Stimulated activated CD4-positive, alpha-beta T cell treated with anti-CD3 and anti-CD28 coated beads, TNF-alpha, amount 100 ng/mL, for 1 hour (primary cell): ENCODE measurements at regions not wholly inside any gene's neighbourhood (a gene's known extent, or its start where the extent isn't known, plus 50 kb on each side); places are given as distances from the start of the nearest gene placed in this dataset.

Experiments used
- DNase-seq, 3 donors: peaks; one replicate each; pipeline ENCODE4 v3.0.0-alpha.2; 2020; ENCODE audit warnings: low read depth in 3 of 3, low spot score in 1 of 3

GRCh38 chr5:89946508-89946907 lies 463.0 kb downstream of the CETN3 start:
- DNase-seq, result no peak

GRCh38 chr5:89942171-89942570 lies 467.4 kb downstream of the CETN3 start:
- DNase-seq, result no peak

DNA sequence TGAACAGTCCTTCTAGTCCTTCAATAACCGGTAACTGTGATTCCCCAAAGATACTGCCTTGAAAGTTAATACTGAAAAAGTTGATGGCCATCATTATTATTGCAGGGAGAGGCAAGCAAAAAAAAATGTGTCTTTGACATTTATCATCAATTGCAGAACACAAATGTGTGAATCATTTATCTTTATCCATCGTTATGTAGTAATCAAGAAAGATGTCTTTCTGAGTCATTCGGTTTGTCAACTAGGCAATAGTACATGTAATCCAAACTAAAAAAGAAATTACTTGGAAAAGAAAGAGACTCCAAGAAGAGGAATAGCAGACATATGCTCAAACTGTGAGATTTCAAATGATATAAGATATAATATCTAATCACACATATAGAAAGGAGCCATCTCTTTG lies 473.0 kb downstream of the CETN3 start:
- no peak for DNase-seq

- no peak for DNase-seq
These were observed 475.5 kb downstream of the CETN3 start for GRCh38 chr5:89934069-89934468.

GRCh38 chr5:89932771-89933181 lies 476.8 kb downstream of the CETN3 start:
- DNase-seq, result no peak

GRCh38 chr5:89930591-89931392 lies 478.8 kb downstream of the CETN3 start:
- no peak for DNase-seq

- DNase-seq, result no peak
These were observed 479.7 kb downstream of the CETN3 start for GRCh38 chr5:89929834-89930233.

- no peak for DNase-seq
These were observed 480.4 kb downstream of the CETN3 start for GRCh38 chr5:89929173-89929572.

GRCh38 chr5:89922161-89922560 lies 487.4 kb downstream of the CETN3 start:
- DNase-seq, result no peak

GRCh38 chr5:89917112-89917511 lies 492.4 kb downstream of the CETN3 start:
- DNase-seq, result no peak

GRCh38 chr5:89916131-89916530 lies 493.4 kb downstream of the CETN3 start:
- DNase-seq, result no peak

DNA sequence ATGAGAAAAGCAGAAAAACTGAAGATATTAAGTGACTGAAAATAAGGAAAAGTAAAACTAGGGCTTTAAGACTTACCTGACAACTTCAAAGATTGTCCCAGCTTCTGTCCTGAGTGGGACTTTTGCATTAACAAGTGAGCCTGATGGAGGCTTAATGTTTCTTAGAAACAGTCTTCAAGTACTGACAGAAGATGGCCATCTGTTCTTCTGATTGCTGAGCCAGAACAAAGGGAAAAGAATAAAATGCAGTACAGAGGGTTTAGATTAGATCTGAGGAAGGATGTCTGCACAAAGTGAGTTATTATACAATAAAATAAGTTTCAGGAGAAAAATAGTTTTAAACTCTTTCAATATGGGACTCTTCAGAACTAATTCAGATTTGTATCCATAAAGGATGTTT lies 500.7 kb downstream of the CETN3 start:
- no peak for DNase-seq

DNA sequence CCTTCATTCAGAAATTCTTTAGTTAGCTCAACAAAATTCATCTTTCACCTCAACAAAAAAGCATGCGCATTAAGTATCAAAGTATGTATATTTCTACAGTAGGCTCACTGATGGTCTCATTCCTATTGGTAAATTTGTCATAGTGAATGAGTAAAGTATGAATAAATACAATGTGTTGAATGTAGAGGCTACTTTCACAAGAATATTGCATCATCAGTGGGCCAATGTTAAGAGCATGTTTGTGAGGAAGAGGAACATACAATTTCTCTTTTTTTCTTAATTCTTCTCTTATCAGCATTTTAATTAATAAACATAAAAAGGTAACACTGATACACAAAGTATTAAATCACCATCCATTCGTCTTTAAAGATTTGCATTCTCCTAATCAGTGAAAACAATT lies 505.1 kb downstream of the CETN3 start:
- no peak for DNase-seq

GRCh38 chr5:89901983-89902382 lies 507.6 kb downstream of the CETN3 start:
- no peak for DNase-seq

GRCh38 chr5:89901346-89901745 lies 508.2 kb downstream of the CETN3 start:
- no peak for DNase-seq

DNA sequence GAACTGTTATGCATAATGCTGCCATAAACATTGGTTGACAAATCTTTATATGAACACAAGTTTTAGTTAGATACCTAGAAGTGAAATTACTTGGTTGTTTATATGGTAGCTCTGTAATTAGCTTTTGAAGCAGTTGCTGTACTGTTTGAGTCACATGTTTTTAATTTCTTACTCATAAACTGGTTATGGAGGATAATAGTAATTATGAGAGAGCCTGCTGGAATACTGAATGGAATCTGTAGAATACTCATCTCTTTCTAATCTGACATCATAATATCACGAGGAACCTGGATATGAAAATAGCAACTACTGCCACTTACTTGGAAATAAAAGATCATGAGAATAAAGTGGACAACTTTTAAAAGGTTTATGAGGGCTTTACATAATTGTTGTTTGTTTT lies 509.2 kb downstream of the CETN3 start:
- no peak for DNase-seq

- DNase-seq, result no peak
These were observed 510.0 kb downstream of the CETN3 start for GRCh38 chr5:89899559-89899958.

DNA sequence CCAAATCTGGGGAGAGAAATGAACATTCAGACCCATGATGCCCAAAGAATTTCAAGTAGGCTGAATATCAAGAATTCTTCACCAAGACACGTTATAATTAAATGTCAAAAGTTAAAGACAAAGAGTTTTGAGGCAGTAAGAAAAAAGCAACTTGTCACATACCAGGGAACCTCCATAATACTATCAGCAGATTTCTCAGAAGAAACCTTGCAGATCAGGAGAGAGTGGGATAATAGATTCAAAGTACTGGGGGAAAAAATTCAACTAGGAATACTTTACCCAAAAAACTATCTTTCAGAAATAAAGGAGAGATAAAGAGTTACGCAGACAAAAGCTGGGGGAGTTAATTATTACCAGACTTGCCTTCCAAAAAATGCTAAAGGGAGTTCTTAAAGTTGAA lies 516.0 kb downstream of the CETN3 start:
- no peak for DNase-seq

DNA sequence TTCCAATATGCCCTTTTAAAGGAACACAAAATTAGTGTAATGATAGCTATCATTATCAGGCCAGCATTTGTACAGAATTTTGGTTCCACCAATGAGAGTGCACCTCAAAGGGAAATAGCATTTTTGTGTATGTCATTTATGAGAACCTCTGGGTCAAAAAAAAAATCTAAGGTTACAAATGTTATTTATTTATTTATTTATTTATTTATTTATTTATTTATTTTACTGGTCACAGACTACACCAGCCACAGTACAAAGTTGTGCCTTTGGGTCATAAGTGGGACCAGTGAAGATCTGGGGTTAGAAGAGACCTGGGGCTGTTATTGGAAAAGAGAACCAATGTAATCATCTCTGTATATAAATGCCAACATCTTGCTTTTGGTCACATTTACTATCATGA lies 523.9 kb downstream of the CETN3 start:
- DNase-seq, result no peak

DNA sequence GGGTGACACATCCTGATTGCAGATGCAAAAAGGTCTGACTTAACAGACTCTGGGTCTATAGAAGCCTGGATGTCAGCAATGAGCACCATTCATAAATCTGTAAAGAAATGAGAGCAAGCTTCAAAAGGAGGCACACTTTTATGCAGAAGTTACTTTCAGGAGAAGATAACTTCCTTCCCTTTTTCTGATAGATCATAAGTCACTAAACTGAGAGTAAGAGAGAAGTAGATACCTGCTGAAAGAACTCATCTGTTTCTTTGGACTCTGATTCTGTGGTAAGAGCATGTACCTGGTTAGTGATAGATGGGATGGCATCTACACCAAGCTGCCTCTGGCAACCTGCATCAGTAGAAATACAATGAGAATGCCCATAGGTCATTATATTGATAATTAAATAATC lies 525.6 kb downstream of the CETN3 start:
- no peak for DNase-seq

DNA sequence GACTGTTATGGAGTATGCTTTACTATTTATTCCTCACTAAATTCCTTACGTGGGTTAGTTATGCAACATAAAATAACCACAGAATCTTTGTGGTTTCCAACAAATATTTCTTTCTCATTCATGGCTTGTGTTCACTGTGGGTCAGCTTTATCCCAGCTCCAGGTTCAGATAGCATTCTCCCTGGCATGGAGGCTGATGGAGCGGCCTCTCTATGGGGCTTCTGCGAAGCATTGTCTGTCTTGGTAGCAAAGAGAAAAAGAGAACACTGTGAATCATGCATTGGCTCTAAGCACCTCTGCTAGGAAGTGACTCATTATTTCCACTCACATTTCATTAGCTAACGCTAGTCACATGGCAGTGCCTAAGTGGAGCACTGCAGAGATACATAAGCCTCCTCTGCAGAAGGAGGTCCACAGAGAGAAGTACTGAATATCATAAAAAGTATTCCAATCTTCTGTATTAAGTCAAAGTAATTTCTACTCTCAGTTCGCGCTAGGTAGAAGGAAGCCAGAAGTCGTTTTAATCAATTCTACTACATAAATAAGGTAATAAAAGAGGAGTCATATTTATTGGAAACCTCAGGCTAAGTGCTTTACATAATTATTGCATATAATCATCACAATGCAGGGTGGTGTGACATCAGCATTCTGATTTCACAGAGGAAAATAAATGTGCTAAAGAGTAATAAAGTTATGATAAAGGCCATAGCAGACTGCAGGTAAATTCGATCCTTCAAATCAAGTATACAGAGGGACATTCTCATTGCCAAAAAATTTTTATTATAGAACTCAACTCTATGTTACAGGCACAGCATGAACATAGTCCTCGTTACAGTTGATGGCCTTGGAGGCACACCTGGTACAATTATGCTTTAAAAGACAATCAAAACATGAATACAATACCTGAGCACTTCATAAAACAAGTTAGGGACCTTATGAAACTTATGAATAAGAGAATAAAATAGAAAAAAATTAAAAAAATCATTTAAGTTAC lies 531.1 kb downstream of the CETN3 start:
- no peak for DNase-seq

DNA sequence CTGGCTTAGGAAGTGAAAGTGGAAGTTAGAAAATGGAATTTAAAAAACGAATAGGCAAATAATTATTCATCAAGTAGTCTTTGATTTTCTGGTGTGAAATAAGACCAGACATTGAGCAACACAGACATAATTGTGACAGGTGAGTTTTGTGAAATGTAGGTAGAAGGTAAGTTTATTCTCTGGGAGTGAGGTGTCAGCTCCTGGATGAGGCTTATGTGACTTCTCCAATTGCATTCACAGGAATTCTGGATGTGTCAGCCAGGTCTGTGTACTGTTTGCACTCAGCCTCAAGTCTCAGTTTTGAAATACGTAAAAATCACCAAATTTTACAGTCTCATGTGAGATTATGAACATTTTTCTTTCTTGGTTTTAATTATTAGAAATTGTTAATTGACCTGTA lies 537.6 kb downstream of the CETN3 start:
- DNase-seq, result no peak
